Adrenal gland (tissue), 5 donors: ENCODE measurements at regions not wholly inside any gene's neighbourhood (a gene's known extent, or its start where the extent isn't known, plus 50 kb on each side); places are given as distances from the start of the nearest gene placed in this dataset.

ENCODE experiments used
- CTCF ChIP-seq, 6 experiments: fragments of 450-650 bp in 4 of 6; fragments of 200-600 bp in 2 of 6; sonication (generic) in 1 of 6; IDR thresholded peaks; 1 replicate in 5 of 6; 2 replicates in 1 of 6; pipeline versions ENCODE4 v1.5.1 to v1.8.0; 2016 to 2021; ENCODE audit warnings: antibody characterized with exemption in 6 of 6, mild to moderate bottlenecking in 2 of 6, moderate library complexity in 1 of 6
- POLR2A ChIP-seq, 2 donors: fragments of 450-650 bp; IDR thresholded peaks; one replicate each; pipeline ENCODE4 v1.6.1; 2017; ENCODE audit warnings: antibody characterized with exemption in 2 of 2, mild to moderate bottlenecking in 2 of 2, moderate library complexity in 1 of 2
- donor health status: DM: no; HTN: no; CAD: no.

GRCh38 chr4:140277576-140277975 lies 95.9 kb upstream of the SCOC start:
- no peak for TF ChIP-seq POLR2A (IDR thresholded peaks at IDR 0.05)
- no peak for TF ChIP-seq CTCF (IDR thresholded peaks at IDR 0.05)
